Endothelial cell of umbilical vein (primary cell): ENCODE measurements at regions not wholly inside any gene's neighbourhood (a gene's known extent, or its start where the extent isn't known, plus 50 kb on each side); places are given as distances from the start of the nearest gene placed in this dataset.

Source experiments
- BruUV-seq: library from RNA; stranded (reverse); fragments of 400-500 nt; replicated peaks from 2 replicates; lab custom pipeline; 2021; lab: Mats Ljungman, UMichigan
- CTCF ChIA-PET: fragments of 300-600, 350-600 bp; sonication (Branson Sonifier 250); formaldehyde crosslinking; loops from one replicate; lab custom pipeline; 2021; ENCODE audit warnings: antibody characterized with exemption, inconsistent platforms; lab: Charles Lee
- POLR2A ChIA-PET: fragments of 300-600, 350-600 bp; sonication (Branson Sonifier 250); formaldehyde crosslinking; loops from one replicate; lab custom pipeline; 2021; ENCODE audit warnings: antibody characterized with exemption, inconsistent platforms; lab: Charles Lee
- DNase-seq: peaks from one replicate; pipeline ENCODE4 v3.0.0-alpha.2; 2011; ENCODE audit warnings: low read depth, low spot score
- FAIRE-seq: peaks from 2 replicates; lab custom pipeline; 2011; peaks lifted over from hg19 to GRCh38; lab: Jason Lieb, UNC
- H2AFZ ChIP-seq: 2 replicates; pipeline ENCODE4 v1.6.0; 2012; ENCODE audit warnings: low read depth, low read length, control low read depth, inconsistent platforms
- H3K27ac ChIP-seq: 2 replicates; pipeline ENCODE4 v1.5.1; 2011; ENCODE audit warnings: low read depth, mild to moderate bottlenecking, control low read depth, low read length, moderate library complexity; ENCODE audit not compliant: insufficient read depth
- H3K27me3 ChIP-seq, 2 experiments: 2 replicates each; pipeline versions ENCODE4 v1.6.0 to v1.6.1; 2011; ENCODE audit warnings: low read length in 2 of 2, mixed read lengths in 1 of 2; ENCODE audit not compliant: control insufficient read depth in 2 of 2, insufficient read depth in 2 of 2
- H3K36me3 ChIP-seq, 2 experiments: 2 replicates in 1 of 2; 3 replicates in 1 of 2; pipeline ENCODE4 v1.5.1; 2011; ENCODE audit warnings: low read length in 2 of 2, mild to moderate bottlenecking in 1 of 2, moderate library complexity in 1 of 2; ENCODE audit not compliant: control insufficient read depth in 2 of 2, insufficient read depth in 2 of 2; ENCODE audit errors: extremely low read depth in 1 of 2
- H3K4me1 ChIP-seq: 3 replicates; pipeline ENCODE4 v1.5.1; 2011; ENCODE audit warnings: mild to moderate bottlenecking, low read length; ENCODE audit not compliant: control insufficient read depth, insufficient read depth; ENCODE audit errors: extremely low read depth
- H3K4me2 ChIP-seq: 2 replicates; pipeline ENCODE4 v1.6.1; 2011; ENCODE audit warnings: low read length, control low read depth, mixed read lengths; ENCODE audit not compliant: insufficient read depth
- H3K4me3 ChIP-seq, 3 experiments: fragments of 200-600 bp in 1 of 3; sonication (generic), shearing (Covaris generic) in 1 of 3; replicated peaks in 1 of 3; 2 replicates each; pipeline ENCODE4 v1.5.1; 2011 to 2016; ENCODE audit warnings: control low read depth in 3 of 3, low read length in 3 of 3, mild to moderate bottlenecking in 2 of 3, inconsistent platforms in 1 of 3, low read depth in 1 of 3, moderate library complexity in 1 of 3; ENCODE audit not compliant: insufficient read depth in 1 of 3
- H3K79me2 ChIP-seq: 2 replicates; pipeline ENCODE4 v1.6.0; 2012; ENCODE audit warnings: low read length, inconsistent platforms; ENCODE audit not compliant: control insufficient read depth, insufficient read depth
- H3K9ac ChIP-seq: replicated peaks from 2 replicates; pipeline ENCODE3; 2011; ENCODE audit warnings: low read length, control low read depth; ENCODE audit not compliant: insufficient read depth; ENCODE audit errors: extremely low read depth
- H3K9me1 ChIP-seq: replicated peaks from 3 replicates; pipeline ENCODE4 v1.6.0; 2011; ENCODE audit warnings: mild to moderate bottlenecking, low read length; ENCODE audit not compliant: control insufficient read depth, insufficient read depth; ENCODE audit errors: extremely low read depth
- H3K9me3 ChIP-seq: replicated peaks from 2 replicates; pipeline ENCODE4 v1.5.1; 2012; ENCODE audit warnings: low read length, inconsistent platforms; ENCODE audit not compliant: control insufficient read depth, insufficient read depth
- H4K20me1 ChIP-seq: replicated peaks from 2 replicates; pipeline ENCODE3; 2011; ENCODE audit warnings: mild to moderate bottlenecking, low read length; ENCODE audit not compliant: control insufficient read depth, insufficient read depth; ENCODE audit errors: extremely low read depth
- CTCF ChIP-seq, 2 donors: IDR thresholded peaks; 1 replicate in 1 of 2; 2 replicates in 1 of 2; pipeline ENCODE4 v1.5.1; 2011; ENCODE audit warnings: low read length in 2 of 2, mild to moderate bottlenecking in 2 of 2, moderate library complexity in 2 of 2, control low read depth in 1 of 2, inconsistent platforms in 1 of 2, low read depth in 1 of 2; ENCODE audit not compliant: insufficient read depth in 1 of 2; ENCODE audit errors: extremely low read depth in 1 of 2
- FOS ChIP-seq: IDR thresholded peaks from 2 replicates; pipeline ENCODE4 v1.6.1; 2011; ENCODE audit warnings: mild to moderate bottlenecking, low read length, moderate library complexity, borderline replicate concordance; ENCODE audit not compliant: insufficient read depth
- MAX ChIP-seq: IDR thresholded peaks from 2 replicates; pipeline ENCODE4 v1.6.1; 2011; ENCODE audit not compliant: insufficient read depth, insufficient read length
- dilution Hi-C: fragments of 300-500 bp; cut with MboI; formaldehyde crosslinking; loops from one replicate; pipeline ENCODE4 v1.15.0; 2019; ENCODE audit warnings: low sequenced_read_pairs; ENCODE audit not compliant: extremely low pct_ligation_motif_present
- intact Hi-C: fragments of 100-400 bp; cut with micrococcal nuclease; formaldehyde crosslinking; loops from one replicate; pipeline ENCODE4 v1.10.0; 2022

- dilution Hi-C loops (no loop called here), intact Hi-C loops (no loop called here)
- H3K36me3 ChIP-seq = no peaks in the 10 kb centered on the region
- H3K9ac ChIP-seq = no peak overlapping the region
- no peak overlapping the region for H3K4me3 ChIP-seq
- H2AFZ ChIP-seq = no peak overlapping the region
- FAIRE-seq = no peak
- H3K4me2 ChIP-seq = no peak overlapping the region
- no TSS peak for BruUV-seq
- H3K4me1 ChIP-seq = peaks cover 17% of the 10 kb centered on the region
- H4K20me1 ChIP-seq = no peaks in the 10 kb centered on the region
- ChIA-PET CTCF (no interaction called here), POLR2A (no interaction called here)
- TF ChIP-seq CTCF (IDR thresholded peaks at IDR 0.05; ENCODE audit: extremely low read depth in 1 of 2, insufficient read depth in 1 of 2, low read depth in 1 of 2, low read length in 2 of 2) = no peak
- no peak for TF ChIP-seq FOS
- TF ChIP-seq MAX = no peak
- H3K27ac ChIP-seq = no peak overlapping the region
- H3K9me3 ChIP-seq = no peaks in the 10 kb centered on the region
- H3K9me1 ChIP-seq = no peaks in the 10 kb centered on the region
- no peak for DNase-seq
- no peaks in the 10 kb centered on the region for H3K79me2 ChIP-seq
- no peaks in the 10 kb centered on the region for H3K27me3 ChIP-seq
Observed at GRCh38 chr1:243930822-243931671, 81.0 kb upstream of the AKT3 start.
